ENCODE measurements at regions not wholly inside any gene's neighbourhood (a gene's known extent, or its start where the extent isn't known, plus 50 kb on each side); places are given as distances from the start of the nearest gene placed in this dataset.
"Not testable (repeated sequence)": the region's sequence is repeated elsewhere in the genome, so short reads cannot be mapped to it uniquely, and the experiment has no call there.

DNA sequence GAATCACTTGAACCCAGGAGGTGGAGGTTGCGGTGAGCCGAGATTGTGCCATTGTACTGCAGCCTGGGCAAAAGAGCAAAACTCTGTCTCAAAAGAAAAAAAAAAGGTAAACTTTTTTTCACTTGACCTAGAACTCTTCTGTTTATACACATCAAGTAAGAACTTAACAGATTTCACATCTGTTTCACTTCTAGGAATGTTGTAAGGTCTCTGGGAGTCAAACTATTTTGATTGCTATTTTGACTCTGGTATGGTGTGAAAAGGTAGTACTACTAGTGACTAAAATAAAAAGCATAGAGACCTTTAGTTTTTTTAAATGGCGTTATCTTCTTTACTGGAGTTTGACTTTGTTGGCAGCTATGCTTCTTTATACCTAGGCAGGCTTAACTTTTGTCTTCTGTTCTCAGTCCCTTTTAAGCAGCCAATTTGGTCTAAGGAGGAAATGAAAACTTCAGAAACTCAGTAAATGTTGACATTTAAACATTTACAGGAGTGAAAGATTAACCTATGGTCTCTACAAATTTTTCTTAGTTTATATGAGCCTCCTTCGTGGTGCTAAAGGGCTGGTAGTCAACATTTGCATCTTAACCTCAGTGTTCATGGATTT is 84.7 kb downstream of the METTL2B start:
- DNase-seq (ENCODE audit: low read depth): not testable (repeated sequence)

DNA sequence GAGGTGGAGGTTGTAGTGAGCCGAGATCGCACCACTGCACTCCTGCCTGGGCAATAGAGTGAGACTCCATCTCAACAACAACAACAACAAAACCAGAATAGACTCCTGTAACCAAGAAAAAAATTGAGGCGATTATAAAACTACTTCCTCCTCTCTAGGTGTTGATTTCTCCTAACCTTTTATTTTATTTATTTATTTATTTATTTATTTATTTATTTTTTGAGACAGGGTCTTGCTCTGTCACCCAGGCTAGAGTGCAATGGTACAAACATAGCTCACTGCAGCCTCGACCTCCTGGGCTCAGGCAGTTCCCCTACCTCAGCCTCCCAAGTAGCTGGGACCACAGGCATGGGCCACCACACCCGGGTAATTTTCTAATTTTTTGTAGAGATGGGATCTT is 86.2 kb downstream of the METTL2B start:
- DNase-seq (ENCODE audit: low read depth): not testable (repeated sequence)

DNA sequence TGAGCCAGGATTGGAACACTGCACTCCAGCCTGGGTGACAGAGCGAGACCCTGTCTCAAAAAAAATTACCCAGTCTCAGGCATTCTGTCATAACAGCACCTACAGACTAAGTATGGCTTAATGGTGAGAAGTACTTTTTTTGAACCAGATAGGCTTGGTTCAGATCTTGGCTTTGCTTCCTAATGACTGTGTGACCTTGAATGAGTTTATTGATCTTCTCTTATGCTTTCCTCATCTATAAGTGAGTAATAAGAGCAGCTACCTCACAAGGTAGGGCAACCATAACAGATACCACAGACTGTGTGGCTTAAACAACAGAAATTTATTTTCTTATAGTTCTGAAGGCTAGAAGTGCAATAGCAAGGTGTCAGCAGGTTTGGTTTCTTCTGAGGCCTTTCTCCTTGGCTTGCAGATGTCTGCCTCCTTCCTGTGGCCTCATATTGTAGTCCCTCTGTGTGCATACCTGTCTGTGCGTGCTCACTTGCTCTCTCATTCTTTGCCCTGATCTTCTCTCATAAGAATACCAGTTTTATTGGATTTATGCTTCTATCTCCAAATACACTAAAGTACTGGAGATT is 87.7 kb downstream of the METTL2B start:
- DNase-seq (ENCODE audit: low read depth): not testable (repeated sequence)

DNA sequence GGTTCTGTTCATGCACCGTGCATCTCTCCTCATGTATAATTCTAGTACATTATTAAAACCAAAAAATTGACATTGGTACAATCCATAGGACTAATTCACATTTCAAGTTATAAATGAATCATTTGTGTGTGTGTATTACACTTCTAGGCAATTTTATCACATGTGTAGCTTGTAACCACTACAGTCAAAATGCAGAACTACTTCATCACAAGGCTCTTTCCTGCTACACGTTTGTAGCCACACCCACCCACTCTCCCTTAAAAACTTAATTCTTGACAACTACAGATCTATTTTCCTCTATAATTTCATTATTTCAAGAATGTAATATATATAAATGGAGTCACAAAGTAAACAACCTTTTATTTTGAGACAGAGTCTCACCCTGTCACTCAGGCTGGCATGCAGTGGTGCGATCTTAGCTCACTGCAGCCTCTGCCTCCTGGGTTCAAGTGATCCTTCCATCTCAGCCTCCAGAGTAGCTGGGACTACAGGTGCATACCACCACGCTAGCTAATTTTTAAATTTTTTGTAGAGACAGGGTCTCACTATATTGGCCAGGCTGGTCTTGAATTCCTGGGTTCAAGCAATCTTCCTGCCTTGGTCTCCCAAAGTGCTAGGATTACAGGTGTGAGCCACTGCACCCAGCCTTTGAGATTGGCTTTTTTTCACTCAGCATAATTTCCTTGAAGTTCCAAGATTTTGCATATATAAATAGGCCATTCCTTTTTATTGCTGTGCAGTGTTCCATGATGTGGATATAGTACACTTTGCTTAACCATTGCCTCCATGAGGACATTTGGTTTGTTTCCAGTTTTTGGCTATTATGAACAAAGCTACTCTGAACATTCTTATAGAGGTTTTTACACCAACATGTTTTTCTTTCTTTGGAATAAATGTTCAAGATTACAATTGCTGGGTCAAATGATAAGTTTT is 88.7 kb downstream of the METTL2B start:
- DNase-seq (ENCODE audit: low read depth): not testable (repeated sequence)

DNA sequence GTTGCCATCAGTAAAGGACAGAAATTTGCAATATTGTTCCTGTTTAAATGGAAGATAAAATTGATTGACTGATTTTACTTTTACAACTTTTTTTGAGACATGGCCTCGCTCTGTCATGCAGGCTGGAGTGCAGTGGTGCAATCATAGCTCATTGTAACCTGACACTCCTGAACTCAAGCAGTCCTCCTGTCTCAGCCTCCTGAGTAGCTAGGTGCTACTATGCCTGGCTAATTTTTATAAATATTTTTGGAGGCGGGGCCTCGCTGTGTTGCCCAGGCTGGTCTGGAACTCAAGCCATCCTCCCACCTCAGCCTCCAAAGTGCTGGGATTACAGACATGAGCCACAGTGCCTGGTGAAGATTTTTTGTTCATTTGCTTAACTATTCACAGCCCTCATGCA is 96.8 kb upstream of the GARIN1A start:
- not testable (repeated sequence) for DNase-seq (ENCODE audit: low read depth)

DNA sequence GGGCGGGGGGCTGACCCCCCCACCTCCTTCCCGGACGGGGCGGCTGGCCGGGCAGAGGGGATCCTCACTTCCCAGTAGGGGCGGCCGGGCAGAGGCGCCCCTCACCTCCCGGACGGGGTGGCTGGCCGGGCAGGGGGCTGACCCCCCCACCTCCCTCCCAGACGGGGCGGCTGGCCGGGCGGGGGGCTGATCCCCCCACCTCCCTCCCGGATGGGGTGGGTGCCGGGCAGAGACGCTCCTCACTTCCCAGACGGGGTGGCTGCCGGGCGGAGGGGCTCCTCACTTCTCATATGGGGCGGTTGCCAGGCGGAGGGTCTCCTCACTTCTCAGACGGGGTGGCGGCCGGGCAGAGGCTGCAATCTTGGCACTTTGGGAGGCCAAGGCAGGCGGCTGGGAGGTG is 95.1 kb upstream of the GARIN1A start:
- DNase-seq (ENCODE audit: low read depth): not testable (repeated sequence)

DNA sequence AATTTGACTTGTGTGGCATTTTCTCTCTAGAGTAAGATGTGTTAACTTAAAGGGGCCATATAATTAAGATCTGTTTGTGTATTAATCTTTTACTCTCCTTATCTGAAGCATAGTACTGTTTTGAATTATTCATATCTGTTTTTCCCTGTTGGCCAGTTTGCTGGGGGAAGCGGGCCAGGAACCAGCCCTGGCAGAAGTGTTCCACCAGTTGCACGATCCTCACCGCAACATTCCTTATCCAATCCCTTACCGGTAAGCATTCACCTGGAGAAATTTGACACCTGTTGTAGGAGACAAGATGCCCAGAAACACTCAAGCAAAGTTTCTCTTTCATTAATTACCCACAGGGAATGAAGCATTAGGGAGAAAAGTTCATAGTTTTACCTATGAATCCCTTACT is 92.2 kb upstream of the GARIN1A start:
- DNase-seq (ENCODE audit: low read depth): not testable (repeated sequence)

DNA sequence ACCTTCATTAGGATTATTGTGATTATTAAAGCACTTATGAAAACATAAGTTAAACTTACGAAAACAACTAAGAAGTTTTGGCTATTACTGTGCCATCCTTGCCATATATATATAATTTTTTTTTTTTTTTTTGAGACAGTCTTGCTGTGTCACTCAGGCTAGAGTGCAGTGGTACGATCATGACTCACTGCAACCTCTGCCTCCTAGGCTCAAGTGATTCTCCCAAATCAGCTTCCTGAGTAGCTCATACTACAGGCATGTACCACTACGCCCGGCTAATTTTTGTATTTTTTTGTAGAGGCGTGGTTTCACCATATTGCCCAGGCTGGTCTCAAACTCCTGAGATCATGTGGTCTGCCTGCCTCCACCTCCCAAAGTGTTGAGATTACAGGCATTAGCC is 91.0 kb upstream of the GARIN1A start:
- DNase-seq (ENCODE audit: low read depth): not testable (repeated sequence)

DNA sequence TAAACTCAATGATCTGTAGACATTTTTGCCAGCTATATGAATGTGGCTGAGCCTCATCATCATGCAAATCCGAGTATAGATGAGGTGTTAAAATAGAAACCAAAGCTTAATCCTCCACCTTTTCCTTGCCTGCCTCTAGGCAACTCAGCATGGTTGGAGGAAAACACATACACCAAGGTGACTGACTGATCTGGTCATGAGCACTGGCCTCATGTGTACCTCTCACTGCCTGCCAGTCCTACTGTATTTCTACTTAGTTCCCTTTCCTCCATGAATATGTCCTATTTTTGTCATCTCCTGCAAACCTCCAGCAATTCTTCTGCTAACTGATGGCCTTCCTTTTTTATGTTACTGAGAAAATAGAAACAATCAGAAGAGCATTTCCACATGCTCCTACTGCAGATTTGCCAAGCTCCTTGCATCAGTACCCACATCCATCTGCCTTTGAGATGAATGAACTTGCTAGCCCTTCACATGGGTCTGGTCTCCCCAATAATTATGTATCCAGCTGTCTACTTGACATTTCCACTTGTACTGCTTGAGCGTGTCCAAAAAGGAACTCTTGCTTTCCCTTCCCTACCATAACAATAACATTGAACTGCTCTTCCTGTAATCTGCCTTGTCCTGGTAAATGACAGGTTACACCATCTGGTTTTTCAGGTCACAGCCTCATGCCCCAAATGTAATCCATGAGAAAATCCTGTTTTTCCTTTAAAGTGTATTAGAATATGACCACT is 90.1 kb upstream of the GARIN1A start:
- not testable (repeated sequence) for DNase-seq (ENCODE audit: low read depth)

DNA sequence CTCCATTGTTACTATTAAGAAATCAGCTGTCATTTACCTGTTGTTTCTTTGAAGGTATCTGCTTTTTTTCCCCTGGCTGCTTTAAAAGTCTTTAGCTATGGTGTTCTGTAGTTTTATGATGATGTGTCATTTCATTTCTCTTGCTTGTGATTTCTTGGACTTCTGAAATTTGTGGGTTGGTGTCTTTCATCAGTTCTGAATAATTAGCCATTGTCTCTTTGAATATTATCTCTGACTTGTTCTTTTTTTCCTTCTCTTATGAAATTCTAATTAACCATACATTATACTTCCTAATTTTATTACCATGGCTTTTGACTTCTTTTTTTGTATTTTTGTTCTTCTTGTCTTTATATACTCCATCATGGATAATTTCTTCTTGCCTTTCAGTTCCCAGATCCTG is 85.4 kb upstream of the GARIN1A start:
- not testable (repeated sequence) for DNase-seq (ENCODE audit: low read depth)

DNA sequence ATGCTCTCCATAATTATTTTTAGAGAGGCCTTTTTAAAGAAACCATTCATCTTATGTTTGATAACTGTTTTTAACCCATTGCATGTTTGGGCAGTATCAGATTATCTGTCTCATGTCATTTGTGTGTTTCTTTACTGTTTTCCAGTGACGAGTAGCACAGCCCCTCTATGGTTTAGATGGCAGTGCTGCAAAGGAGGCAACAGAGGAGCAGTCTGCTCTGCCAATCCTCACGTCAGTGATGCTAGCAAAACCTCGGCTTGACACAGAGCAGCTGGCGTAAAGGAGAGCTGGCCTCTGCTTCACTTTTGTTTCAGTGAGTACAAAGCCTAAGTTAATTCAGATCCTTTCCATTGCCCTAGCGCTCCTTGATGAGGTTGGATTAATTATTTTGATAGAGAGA is 80.4 kb upstream of the GARIN1A start:
- DNase-seq (ENCODE audit: low read depth): no peak

DNA sequence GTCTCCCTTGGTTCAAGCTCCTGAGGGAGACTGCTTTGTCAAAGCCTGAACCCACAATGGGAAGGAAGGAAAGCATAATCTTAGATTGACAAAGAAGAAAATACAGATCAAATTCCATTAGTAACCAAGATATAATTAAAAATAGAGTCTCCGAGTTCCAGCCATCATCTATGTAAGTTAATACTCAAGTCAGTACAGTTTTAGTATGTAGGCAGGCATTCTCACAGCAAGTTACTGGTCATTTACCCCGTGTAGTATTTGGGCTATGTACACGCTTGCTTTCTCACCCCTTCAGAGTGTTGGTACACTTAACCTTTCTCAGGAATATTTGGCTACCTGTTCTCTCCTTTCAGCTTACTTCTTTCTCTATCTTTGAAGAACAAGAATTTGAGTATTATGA is 79.9 kb upstream of the GARIN1A start:
- not testable (repeated sequence) for DNase-seq (ENCODE audit: low read depth)

DNA sequence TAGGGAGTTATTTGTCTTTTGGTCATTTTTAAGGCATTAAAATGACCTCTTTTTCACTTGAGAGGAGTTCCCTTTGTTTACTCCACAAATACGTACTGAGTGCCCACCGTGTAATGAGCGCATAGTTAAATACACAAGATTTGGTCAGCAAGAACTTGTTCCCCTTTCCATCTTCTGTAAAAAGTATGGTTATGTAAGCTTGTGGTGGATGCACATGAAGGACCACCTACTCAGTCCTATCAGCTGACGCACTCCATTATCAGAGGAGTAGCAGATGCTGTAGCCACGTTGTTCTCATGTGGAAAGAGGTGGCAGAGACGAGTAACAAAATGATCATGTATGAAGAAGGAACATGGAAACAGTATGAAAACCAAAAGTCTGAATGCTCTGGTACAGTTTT is 78.0 kb upstream of the GARIN1A start:
- DNase-seq (ENCODE audit: low read depth): not testable (repeated sequence)

DNA sequence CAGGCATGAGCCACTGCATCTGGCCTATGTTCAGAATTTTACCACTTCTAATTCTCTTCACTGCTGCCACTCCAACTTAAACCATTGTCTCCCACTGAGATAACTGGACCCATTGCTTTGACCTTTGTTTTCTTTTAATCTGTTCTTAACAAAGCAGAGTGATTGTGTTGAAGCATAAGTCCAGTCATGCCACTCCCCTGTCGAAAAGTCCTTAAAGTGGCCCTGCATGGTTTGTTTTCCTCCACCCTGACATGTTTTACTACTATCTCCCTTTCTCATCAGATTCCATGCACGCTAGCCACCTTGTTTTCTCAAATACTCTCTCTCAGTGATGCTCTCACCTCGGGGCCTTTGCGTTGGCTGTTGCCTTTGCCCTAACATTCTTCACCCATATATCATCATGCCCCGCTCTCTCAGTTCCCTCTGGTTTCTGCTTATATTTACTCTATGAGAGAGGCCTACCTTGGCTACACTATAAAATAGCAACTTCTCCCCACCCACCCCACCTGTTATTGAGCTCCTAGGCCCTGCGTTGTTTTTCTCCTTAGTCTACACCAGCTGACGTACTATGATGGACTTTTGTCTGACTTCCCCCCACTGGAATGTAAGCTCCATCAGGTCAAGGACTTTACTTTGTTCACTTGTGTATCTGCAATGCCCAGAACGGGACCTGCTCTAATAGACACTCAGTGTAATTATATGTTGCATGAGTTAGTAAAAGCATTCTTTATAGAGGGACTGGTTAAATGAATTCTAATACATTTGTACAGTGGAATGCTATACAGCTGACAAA is 75.6 kb upstream of the GARIN1A start:
- DNase-seq (ENCODE audit: low read depth): not testable (repeated sequence)

DNA sequence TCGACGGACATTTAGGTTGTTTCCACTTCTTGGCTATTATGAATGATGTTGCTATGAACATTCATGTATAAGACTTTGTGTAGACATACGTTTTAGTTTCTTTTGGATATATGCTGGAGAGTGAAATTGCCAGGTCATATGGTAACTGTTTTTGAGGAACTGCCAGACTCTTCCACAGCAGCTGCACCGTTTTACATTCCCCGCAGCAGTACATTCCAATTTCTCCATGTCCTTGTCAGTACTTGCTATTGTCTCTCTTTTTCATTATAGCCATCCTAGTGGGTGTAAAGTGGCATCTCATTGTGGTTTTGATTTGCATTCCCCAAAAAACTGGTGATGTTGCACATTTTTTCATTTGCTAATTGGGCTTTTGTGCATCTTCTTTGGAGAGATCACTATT is 73.1 kb upstream of the GARIN1A start:
- not testable (repeated sequence) for DNase-seq (ENCODE audit: low read depth)

DNA sequence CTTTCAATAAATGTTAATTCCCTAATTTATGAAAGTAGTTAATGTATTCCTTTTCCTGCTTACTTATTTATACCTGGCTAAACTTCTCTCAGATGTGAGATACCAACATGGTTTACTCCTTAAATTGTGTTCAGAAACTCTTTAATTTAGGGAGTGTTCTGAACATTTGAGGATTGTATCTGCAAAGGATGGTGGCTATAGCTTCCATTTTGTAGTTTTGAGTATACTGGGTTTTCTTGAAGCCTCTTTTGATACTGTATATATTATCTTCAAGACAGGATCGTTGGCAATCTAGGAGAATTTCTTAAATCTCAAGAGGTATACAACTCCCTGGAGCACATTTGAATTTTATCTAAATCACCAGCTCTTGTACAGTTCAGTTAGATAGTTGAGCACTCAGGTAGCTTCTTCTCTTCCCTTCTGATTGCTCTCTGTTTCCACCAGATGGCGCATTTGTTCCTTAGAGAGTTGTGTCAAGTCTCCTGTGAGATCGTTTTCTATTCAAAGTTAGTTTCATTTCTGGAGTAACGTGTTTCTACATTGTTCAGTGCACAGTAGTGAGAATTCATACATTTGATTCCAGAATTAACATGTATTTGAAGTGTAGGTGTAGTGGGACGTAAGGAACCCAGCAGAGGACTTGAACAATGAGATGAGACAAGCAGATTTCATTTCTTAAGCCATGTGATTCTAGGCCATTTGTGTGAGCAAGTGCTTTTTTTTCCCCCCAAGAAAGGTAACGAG is 63.2 kb upstream of the GARIN1A start:
- peak; percentile 42 for DNase-seq (ENCODE audit: low read depth)

DNA sequence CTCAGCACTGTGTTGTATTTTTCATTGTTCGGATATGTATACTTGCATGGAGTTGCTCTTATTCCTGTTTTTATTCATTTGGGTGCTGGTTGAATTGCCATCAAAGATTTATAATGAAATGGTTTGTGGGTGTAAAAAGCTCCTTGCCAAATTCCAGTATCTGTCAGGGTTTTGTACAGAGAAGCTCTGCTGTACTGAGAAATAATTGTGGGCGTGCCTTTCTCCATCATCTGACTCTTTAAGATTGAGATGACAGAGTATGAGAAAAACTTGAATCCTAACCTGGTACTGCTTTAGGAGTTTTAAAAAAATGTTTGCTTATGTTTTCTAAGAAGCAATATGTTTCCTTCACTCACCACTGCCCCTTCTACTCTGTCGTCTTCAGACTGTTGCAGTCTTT is 58.7 kb upstream of the GARIN1A start:
- not testable (repeated sequence) for DNase-seq (ENCODE audit: low read depth)

DNA sequence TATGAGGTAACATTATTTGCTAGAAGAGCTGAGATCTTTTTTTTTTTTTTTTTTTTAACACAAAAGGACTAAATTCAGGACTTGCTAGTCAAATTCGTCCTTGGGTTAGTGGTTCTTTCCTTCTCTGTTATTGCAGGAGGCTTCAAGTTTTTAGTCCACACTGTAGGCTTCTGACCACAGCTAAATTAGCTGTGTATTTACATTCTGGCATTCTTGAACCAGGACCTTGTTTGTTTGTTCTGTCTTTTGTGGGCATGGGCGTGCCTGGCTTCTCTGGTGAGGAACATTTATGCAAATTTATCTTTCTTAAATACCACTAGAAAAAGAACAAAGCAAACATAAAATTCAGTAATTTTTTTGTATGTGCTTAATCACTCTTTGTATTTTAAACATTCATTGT is 57.3 kb upstream of the GARIN1A start:
- not testable (repeated sequence) for DNase-seq (ENCODE audit: low read depth)

DNA sequence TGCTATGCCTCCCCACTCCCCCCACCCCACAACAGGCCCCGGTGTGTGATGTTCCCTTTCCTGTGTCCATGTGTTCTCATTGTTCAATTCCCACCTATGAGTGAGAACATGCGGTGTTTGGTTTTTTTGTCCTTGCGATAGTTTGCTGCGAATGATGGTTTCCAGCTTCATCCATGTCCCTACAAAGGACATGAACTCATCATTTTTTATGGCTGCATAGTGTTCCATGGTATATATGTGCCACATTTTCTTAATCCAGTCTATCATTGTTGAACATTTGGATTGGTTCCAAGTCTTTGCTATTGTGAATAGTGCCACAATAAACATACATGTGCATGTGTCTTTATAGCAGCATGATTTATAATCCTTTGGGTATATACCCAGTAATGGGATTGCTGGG is 55.3 kb upstream of the GARIN1A start:
- DNase-seq (ENCODE audit: low read depth): not testable (repeated sequence)

Data from stimulated activated CD4-positive, alpha-beta T cell treated with anti-CD3 and anti-CD28 coated beads, Interleukin-2, amount 100 ng/mL, for 4 hours (primary cell).